PC-9 (cell line): ENCODE measurements at regions not wholly inside any gene's neighbourhood (a gene's known extent, or its start where the extent isn't known, plus 50 kb on each side); places are given as distances from the start of the nearest gene placed in this dataset.

ENCODE experiments used
- CTCF ChIP-seq: fragments of 200-600 bp; sonication (generic); conservative IDR thresholded peaks from 2 replicates; pipeline ENCODE4 v1.6.1; 2017; ENCODE audit warnings: mixed run types, antibody characterized with exemption, mild to moderate bottlenecking, moderate library complexity
- EZH2 ChIP-seq: fragments of 200-600 bp; sonication (generic); IDR thresholded peaks from 2 replicates; pipeline ENCODE4 v1.8.0; 2017; ENCODE audit warnings: antibody characterized with exemption, low read depth

- no peak for TF ChIP-seq CTCF
- no peak for TF ChIP-seq EZH2
Observed at GRCh38 chr15:95252404-95252803, 1021.0 kb downstream of the MCTP2 start.
